Stimulated activated CD8-positive, alpha-beta memory T cell treated with anti-CD3 and anti-CD28 coated beads, Interleukin-15, amount 100 ng/mL, for 48 hours (primary cell): ENCODE measurements at regions not wholly inside any gene's neighbourhood (a gene's known extent, or its start where the extent isn't known, plus 50 kb on each side); places are given as distances from the start of the nearest gene placed in this dataset.
"Not testable (repeated sequence)": the region's sequence is repeated elsewhere in the genome, so short reads cannot be mapped to it uniquely, and the experiment has no call there.

Source experiments
- DNase-seq, 2 donors: peaks; one replicate each; pipeline ENCODE4 v3.0.0-alpha.2; 2020; ENCODE audit warnings: low read depth in 2 of 2

DNA sequence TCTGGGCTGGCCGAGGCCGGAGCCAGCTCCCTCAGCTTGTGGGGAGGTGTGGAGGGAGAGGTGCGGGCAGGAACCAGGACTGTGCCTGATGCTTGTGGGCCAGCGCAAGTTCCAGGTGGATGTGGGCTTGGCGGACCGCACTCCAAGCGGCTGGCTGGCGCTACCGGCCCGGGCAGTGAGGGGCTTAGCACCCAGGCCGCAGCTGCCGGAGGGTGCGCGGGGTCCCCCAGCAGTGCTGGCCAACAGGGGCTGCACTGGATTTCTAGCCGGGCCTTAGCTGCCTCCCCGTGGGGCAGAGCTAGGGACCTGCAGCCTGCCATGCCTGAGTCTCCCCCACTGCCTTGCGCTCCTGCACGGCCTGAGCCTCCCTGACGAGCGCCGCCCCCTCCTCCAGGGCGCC, 242.8 kb downstream of the CCSER2 start:
- no peak for DNase-seq

DNA sequence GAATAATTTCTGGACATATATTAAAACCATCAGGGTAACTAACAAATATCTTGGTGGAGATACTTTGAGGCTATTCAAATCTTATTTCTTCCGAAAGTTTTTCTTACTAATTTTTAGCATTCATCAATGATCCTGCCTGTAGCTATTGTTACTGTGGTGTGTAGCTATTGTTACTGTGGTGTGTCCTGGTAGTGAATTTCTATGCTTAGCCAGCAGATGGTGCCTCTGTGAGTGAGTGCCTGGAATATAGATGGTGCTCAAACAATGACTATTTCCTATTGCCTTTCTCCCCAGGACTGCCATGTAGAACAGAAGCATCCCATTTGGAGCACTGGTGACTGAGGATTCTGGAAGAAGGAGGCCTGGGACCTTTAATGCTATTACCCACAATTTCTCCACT, 245.7 kb downstream of the CCSER2 start:
- no peak for DNase-seq

DNA sequence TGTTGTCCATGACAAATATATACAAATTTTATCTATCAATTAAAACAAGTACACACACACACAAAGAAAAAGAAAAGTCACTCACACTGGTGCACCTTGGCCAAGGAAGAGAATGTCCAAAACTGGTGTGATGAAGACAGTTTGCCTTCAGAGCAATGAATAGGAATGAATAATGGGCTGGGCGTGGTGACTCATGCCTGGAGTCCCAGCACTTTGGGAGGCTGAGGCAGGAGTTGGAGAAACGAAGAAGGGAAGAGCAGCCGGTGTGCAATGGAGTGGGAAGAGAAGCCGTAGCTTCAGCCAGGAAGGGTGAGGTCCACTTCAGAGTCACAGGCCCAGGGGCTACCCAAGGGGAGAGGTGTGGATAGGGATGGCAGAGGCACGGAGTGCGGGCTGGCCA, 253.6 kb downstream of the CCSER2 start:
- no peak for DNase-seq

DNA sequence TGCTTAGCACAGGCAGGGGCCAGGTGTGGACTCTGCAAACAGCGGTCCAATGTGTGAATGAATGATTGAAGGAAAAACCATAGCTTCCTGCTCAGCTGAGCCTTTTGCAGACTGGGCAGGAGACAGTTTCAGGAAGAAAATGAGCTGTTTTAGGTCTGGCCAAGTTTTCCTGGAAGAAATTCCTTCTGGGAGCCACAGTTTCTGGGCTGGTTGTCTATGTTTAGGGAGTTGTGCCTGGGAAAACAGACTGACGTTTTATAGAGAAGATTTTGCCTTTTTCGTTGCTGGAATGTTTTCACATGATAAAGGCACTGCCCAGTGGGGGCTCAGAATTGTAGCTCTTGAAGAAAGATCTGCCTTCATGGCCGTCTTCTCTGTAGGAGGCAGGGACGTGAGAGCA, 255.1 kb downstream of the CCSER2 start:
- DNase-seq = no peak

DNA sequence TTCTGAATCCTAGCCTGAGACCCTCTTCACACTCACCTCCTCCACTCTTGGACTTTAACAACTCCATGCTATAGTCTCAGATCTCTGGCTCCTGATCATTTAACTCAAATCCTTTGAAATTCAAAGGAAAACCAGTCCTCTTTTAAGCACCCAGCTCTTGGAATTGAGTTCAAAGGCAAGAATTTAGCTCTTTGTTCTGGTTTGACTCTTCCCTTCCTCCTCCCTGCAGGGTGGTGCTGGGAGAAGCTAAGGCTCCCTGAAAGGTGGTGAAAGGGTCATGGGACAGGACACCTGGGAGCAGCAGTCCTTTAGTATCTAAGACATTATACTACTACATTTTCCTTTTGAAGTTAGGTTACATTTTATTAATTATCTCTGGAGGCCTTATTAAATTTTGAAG, 259.4 kb downstream of the CCSER2 start:
- no peak for DNase-seq

DNA sequence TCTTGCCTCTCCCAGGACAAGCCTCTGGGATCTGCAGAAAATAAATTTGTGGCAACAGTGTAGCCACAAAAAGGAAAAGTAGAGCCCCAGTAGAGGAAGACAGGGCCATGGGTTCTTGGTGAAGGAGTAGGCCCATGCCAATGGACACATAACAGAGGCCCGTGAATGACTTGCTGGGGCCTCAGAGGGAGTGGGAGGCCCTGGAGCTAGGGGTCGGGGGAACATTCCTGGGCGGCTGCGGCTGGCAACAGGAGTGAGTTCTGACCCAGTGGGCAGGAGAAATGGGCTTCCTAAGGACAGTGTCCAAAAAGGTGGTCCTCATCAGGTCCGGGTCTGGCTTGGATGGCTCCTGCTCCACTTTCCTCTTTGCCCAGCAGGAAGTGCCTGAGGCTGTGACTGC, 260.0 kb downstream of the CCSER2 start:
- DNase-seq = no peak

DNA sequence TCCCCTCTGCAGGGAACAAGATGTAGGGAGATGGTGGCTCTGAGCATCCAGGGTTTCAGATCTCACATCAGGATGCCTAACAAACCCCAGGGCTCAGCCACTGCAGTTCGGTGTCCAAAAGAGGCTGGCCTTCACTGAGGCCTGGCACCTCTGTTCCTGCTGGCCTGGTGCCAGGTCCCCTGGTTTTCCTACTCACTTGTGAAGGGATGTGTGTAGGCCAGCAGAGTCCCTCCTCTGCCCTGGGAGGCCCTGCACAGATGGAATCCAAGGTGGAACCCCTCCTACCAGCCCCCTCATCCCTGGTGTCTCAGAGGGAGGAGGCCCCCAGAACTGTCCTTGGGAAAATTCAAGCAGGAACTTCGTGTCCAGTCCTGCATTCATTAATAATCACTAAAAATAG, 260.6 kb downstream of the CCSER2 start:
- no peak for DNase-seq

DNA sequence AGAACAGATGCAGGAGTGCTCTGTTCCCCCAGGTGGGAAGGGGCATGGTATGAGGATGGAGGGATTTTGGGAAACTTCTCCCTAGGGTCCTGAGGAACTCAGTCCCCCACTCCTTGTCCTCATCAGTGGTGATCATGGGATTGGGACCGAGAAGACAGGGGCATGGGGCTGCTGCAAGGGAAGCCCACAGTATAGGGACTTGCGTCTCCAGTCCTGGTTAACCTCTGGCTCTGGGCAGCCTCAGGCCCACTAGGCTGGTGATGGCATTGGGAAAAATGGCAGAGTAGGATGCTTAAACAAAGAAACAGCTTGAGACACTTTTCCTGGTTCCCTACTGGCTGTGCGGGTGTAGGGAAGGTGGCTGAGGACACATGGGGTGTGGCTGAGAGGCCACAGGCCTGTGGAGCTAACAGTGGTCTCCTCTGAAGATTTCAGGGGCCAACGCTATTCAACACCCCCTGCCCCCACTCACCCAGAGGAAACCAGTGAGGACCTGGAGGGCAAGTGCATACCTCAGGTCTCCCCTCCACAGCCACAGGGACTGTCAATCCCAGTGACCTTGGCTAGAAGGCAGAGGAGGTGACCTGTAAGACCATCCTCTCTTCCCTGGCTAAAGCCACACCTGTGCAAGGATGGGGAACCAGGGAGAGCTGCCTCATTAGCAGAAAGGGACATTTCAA, 261.3 kb downstream of the CCSER2 start:
- DNase-seq = no peak

DNA sequence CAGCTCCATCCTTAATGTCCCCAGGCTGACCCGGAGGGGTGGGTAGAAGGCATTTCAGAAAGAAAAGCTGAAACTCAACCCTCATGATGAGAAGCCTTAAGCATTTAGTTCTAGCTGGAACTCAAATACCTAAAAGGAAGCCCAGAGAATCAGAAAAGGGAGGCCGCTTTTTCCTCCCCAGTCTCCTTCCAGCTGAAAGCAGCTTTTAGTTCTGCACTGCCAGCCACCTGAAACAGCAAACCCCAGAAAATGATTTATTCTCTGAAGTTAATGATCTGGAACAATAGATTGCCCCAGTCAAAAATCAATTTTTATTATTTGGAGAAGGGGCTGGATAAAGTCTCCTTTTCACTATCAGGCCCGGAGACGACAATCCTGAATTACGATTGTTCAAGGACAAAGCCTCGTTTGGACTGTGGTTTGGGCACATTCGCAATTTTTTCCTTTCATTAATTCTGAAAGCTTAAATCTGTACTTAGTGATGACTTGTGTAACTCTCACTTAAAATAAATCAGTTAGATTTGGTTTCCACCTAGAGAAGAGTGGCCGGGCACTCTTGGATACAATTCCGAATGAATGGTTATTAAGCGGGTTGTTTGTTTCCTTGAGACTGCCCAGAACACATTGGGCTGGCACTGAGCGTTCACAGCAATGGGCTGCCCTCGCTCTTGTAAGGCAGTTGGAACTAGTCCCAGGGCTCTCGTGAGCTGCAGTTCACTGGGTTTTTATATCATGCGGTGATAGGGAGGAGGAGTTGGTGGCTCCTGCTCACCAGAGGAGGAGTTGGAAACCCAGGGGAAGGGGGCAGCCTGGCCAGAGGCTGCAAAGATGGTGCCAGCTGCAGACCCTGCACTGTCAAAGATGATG, 262.2 kb downstream of the CCSER2 start:
- DNase-seq = no peak

DNA sequence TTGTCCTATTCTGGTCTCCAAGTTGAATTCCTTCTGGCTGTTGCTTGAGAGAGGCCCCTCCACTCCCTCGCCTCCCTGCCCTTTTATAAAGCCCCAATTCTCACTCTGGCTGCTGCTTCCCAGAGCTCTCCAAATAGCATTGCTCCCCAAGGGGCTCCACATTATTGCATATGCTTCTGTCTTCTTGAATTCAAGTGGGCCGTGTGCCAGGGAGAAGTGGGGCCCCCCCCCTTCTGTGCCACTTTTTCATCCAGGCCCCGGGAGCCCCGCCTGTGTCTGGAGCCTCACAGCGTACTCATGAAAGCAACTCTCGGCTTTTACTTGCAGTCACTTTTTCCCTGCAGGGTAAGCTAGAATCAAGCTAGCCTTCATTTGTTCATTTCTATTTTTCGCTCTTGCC, 265.1 kb downstream of the CCSER2 start:
- DNase-seq = no peak

DNA sequence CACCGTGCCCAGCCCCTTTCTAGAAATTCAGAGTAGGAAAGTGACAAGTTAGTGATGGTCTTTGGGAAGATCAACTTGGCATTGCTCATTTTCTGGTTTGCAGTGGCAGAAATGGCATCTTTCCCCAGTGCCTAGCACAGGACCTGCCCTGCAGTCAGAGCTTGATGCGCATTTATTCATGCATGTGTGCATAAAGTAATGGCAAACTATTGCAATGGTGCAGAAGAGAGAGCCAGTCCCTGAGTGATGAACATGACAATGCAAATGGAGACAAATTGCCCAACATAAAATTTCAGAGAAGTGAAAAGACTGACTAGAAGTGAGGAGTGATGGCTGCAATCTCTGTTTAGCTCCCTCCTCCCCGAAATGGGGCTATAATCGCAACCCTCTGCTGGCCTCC, 268.2 kb downstream of the CCSER2 start:
- no peak for DNase-seq

DNA sequence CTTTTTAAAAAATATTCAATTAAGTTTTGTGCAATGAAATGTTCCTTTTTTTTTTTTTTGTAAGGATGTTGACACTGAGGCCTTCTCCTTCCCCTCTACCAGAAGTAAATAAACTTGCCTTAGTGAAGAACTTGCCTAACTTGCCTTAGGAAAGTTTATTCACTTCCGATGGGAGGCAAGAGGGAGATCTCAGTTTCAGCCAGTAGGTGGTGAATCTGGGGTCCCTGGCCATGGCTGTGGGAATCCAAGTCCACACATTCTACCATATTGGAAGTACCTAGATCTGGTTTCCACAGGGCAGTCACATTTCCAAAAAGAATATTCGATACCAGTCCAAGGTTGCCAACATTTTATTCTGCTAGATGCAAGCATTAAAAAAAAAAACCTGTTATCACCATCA, 270.9 kb downstream of the CCSER2 start:
- DNase-seq = no peak

DNA sequence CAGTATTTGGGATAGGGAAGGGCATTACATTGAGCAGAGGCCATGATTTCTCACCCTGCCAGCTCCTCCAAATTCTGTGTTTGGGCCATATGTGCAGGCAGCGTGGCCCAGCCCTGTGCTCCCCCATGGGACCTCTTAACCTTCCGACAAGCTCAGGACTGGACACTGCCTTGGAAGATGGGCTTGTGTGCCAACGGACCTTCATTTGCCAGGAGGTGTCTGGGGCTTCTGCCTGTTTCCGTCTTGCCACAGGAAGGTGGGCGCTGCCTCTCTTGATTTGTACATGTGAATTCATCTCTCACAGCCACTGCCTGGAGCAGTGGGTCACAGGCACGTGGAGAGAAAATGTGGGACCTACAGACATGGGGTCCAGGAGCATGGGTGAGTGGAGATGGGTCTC, 272.6 kb downstream of the CCSER2 start:
- no peak for DNase-seq

DNA sequence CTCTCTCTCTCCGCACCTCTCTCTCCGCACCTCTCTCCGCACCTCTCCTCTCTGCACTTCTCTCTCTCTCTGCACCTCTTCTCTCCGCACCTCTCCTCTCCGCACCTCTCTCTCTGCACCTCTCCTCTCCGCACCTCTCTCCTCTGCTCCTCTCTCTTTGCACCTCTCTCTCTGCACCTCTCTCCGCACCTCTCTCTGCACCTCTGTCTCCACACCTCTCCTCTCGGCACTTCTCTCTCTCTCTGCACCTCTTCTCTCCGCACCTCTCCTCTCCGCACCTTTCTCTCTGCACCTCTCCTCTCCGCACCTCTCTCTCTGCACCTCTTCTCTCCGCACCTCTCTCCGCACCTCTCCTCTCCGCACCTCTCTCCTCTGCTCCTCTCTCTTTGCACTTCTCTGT, 274.2 kb downstream of the CCSER2 start:
- not testable (repeated sequence) for DNase-seq

DNA sequence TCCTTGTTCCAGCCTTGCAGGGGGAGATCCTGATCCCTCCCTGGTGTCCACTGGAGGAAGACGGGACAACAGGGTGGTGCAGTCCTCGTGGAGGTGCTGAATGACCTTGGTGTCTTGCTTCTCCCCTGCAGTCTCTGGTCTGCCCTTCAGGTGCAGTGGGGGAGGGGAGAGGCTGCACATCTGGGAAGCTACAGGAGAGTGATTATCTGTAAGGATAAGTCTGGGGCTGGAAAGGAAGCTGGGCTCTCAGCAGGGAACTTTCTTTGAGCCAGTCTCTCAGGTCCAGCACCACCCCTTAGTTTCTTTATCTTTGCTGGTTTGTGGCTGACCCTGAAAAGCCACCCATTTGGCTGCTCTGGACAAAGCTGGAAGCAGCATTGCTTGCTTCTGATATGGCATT, 275.6 kb downstream of the CCSER2 start:
- DNase-seq = no peak

DNA sequence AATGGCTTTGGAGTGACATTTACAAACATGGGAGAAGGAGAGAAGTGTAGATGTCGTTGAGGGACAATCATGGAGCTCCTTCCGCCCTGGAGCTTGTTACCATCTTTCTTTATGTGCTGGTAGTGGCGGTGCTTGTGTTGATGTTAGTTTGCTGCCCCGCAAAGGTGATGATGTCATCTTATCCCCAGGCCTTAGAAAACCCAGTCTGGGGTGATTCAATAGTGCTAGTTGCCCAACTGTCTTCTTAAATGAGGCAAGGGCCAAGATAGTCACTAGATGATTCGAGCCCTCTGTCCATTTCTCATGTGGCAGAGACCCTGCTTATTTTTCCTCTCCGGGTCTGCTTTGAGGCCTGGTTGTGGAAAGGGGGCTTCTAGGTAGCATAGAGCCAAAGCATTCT, 277.4 kb downstream of the CCSER2 start:
- DNase-seq = no peak

DNA sequence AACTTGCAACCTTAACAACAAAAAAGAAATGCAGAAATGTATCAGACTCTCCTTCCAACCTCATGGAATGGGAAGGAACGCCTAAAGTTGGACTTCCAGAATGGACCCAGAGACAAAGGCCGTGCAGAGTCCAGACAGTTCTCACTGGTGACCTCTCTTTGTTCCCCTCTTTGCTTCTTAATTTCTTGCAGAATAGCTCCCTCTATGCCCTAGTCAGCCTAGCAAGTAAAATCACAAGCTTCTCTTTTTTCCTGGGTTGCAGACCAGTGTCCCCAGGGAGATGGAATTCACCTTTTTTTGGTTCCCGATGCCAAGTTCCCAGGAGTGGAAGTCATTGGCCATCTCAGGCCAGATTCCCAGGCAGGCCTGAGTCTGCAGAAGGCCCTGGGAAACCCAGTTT, 278.0 kb downstream of the CCSER2 start:
- DNase-seq = no peak

DNA sequence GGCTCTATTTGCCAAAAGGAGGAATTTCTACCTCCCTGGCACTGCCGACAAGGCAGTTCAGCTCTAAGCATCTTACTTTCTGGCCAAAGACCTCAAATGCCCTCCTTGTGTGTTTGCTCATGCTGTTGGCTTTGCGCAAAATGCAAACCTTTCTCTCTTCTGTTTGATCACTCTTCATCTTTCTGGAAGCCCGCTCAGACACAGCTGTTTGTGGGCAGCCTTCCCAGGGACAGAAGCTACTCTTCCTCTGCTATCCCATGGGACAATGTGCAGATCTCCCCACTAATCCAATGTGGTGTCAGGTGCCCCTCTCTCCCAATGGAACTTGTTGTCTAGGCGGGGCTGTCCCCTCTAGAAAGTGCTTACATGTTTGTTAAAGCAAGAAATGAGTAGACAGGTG, 278.7 kb downstream of the CCSER2 start:
- no peak for DNase-seq

DNA sequence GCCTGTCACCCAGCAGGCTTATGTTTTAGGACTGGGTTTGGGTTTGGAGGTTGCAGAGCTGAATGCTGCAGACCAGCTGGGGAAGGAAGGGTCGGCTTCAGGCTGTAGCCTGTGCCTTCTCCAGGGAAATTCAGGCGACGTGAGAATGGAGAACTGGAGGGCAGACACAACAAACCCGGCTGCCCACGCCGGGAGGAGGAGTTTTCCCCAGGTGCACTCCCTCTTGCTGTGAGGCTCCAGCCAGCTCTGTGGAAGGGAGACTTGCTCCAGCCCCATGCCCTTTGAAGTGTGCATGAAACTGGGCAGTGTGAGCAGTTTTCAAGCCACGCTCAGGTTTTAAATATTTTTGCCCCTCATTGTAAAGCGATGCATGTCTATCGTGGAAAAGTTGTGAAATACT, 279.1 kb downstream of the CCSER2 start:
- no peak for DNase-seq

DNA sequence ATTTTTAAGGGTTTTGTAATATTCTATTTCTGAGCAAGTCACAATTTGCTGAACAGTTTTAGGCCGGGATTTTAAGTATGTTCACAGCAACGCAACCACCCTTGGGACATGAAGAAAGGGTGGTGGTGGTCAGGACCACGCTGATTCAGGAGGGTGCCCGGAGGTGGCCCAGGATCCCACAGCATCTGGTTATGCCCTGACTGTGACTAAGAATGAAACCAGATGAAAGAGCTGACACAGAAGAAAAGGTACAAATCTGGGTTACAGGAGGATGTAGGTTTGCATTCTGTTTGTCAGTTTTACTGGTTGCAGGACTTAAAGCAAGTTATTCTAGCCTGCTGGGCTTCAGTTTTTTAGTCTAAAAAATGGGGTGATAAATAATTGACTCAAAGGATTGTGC, 279.7 kb downstream of the CCSER2 start:
- no peak for DNase-seq

DNA sequence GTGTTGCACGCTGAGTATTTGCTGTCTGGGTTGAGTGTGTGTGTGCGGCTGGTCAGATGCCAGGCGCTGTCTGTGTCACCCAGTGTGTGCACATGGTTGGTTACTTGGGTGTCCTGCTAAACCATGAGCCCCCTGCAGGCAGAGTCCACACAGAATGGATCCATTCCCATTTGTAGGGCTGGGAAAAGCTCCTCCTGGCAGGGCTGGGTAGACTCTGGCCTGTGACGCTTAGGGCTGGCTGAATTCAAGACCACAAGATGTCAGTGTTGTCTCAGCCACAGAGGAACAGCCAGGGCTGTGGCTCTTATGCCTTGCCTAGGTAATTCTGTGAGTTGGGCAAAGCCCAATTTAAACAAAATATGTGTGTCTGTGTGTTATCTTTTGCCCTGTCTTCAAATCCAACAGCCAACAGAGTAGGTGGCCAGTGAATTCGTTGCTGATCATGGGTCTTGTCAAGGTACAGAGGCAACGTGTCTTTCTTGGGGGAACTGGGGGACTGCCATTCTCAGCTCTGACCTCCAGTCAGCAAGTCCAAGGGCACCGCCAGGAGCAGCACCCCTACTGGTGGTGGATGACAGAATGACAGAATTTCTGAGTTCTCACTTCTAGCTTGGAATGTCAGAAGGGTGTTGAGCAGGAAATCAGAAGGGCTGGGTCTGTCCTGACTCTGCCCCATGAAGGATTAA, 285.1 kb downstream of the CCSER2 start:
- DNase-seq = no peak

DNA sequence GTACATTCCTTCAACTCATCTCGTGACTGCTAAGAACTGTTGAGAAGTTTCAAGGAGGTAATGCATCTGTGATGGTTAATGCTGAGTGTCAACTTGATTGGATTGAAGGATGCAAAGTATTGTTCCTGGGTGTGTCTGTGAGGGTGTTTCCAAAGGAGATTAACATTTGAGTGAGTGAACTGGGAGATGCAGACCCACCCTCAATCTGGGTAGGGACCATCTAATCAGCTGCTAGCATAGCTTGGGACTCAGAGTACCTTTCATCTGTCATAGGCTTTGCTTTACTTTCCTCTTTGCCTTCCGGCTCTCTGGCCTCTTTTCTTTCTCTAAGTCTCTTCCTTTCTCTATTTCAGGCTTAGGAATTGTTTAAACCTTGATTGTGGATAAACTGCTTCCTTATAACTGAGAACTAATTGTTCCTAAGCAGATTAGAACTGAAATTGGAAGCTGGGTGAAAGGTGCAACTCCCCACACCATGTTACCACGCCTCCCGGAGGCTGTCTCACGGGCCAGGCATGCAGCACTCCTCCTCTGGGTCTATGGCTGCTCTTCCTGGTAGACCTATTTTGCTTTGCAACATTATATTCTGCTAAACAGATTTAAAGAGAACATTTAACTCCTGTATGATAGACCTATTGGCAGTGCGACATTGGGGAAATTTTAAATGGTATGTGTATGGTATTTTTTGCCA, 298.2 kb downstream of the CCSER2 start:
- DNase-seq = no peak
